GM12873 (cell line): ENCODE measurements at regions not wholly inside any gene's neighbourhood (a gene's known extent, or its start where the extent isn't known, plus 50 kb on each side); places are given as distances from the start of the nearest gene placed in this dataset.

Experiments used
- CTCF ChIP-seq: IDR thresholded peaks from 2 replicates; pipeline ENCODE4 v1.5.1; 2012; ENCODE audit warnings: low read depth, mild to moderate bottlenecking, moderate library complexity, low read length, control low read depth; ENCODE audit not compliant: insufficient read depth; ENCODE audit errors: missing control alignments

- no peak for TF ChIP-seq CTCF
Observed at GRCh38 chr14:40003773-40004172, 571.5 kb upstream of the FBXO33 start.

- no peak for TF ChIP-seq CTCF
Observed at GRCh38 chr14:39998854-39999253, 566.6 kb upstream of the FBXO33 start.

- TF ChIP-seq CTCF, result no peak
Observed at GRCh38 chr14:39998114-39998513, 565.9 kb upstream of the FBXO33 start.

- no peak for TF ChIP-seq CTCF
Observed at GRCh38 chr14:39991041-39991440, 558.8 kb upstream of the FBXO33 start.

GRCh38 chr14:39988939-39989338 lies 556.7 kb upstream of the FBXO33 start:
- TF ChIP-seq CTCF, result peak; percentile 19

GRCh38 chr14:39984323-39984722 lies 552.1 kb upstream of the FBXO33 start:
- TF ChIP-seq CTCF, result no peak

- TF ChIP-seq CTCF, result no peak
Observed at GRCh38 chr14:39977198-39977597, 545.0 kb upstream of the FBXO33 start.
